MCF 10A (cell line): ENCODE measurements at regions not wholly inside any gene's neighbourhood (a gene's known extent, or its start where the extent isn't known, plus 50 kb on each side); places are given as distances from the start of the nearest gene placed in this dataset.

Experiments used
- BruUV-seq: library from RNA; stranded (reverse); fragments of 400-500 nt; replicated peaks from 2 replicates; lab custom pipeline; 2021; lab: Mats Ljungman, UMichigan
- CTCF ChIA-PET: fragments of 300-600 bp; sonication (Branson Sonifier 250); formaldehyde crosslinking; extraction: SDS; loops from one replicate; lab custom pipeline; 2021; ENCODE audit warnings: antibody characterized with exemption, inconsistent platforms; lab: Yijun Ruan, JAX
- POLR2A ChIA-PET: fragments of 300-600, 350-650 bp; sonication (Branson Sonifier 250); formaldehyde crosslinking; extraction: SDS; loops from one replicate; lab custom pipeline; 2020; ENCODE audit warnings: antibody characterized with exemption, inconsistent platforms; lab: Yijun Ruan, JAX
- DNase-seq: peaks from one replicate; pipeline ENCODE4 v3.0.0-alpha.2; 2018; ENCODE audit not compliant: unreplicated experiment
- H3K27ac Mint-ChIP-seq: one replicate; pipeline ENCODE4 v1.8.0; 2022; ENCODE audit warnings: mild to moderate bottlenecking, low read depth, mixed read lengths; ENCODE audit not compliant: unreplicated experiment
- H3K27me3 Mint-ChIP-seq: one replicate; pipeline ENCODE4 v1.8.0; 2022; ENCODE audit warnings: mixed read lengths; ENCODE audit not compliant: insufficient read depth, unreplicated experiment
- H3K36me3 Mint-ChIP-seq: one replicate; pipeline ENCODE4 v1.8.0; 2022; ENCODE audit warnings: mild to moderate bottlenecking, moderate library complexity, mixed read lengths; ENCODE audit not compliant: insufficient read depth, unreplicated experiment
- H3K4me1 Mint-ChIP-seq: one replicate; pipeline ENCODE4 v1.8.0; 2022; ENCODE audit warnings: mixed read lengths; ENCODE audit not compliant: insufficient read depth, unreplicated experiment
- H3K4me3 Mint-ChIP-seq: one replicate; pipeline ENCODE4 v1.8.0; 2022; ENCODE audit warnings: mild to moderate bottlenecking, moderate library complexity, mixed read lengths; ENCODE audit not compliant: unreplicated experiment
- H3K9me3 Mint-ChIP-seq: one replicate; pipeline ENCODE4 v1.8.0; 2022; ENCODE audit warnings: mixed read lengths; ENCODE audit not compliant: unreplicated experiment
- CTCF ChIP-seq: fragments of 200-600 bp; IDR thresholded peaks from one replicate; pipeline ENCODE4 v1.8.0; 2022; ENCODE audit warnings: antibody characterized with exemption, mild to moderate bottlenecking; ENCODE audit not compliant: unreplicated experiment
- intact Hi-C: fragments of 100-400 bp; cut with micrococcal nuclease; formaldehyde crosslinking; loops from 2 replicates; pipeline ENCODE4 v1.14.1; 2022

GRCh38 chr1:212532469-212533147 lies 76.0 kb upstream of the ATF3 start:
- ChIA-PET POLR2A (no interaction called here), CTCF (interaction anchor here (0.9 to 1.5 kb wide), 5 partner anchors 12 to 76 kb away, joined by 3 to 5 read pairs (median 3); no protein-coding TSS in a partner anchor)
- Mint-ChIP-seq H3K27ac (no peak overlapping the region), H3K27me3 (peaks cover 39% of the 10 kb centered on the region), H3K36me3 (no peaks in the 10 kb centered on the region), H3K9me3 (peaks cover 7% of the 10 kb centered on the region), H3K4me3 (no peak overlapping the region), H3K4me1 (no peaks in the 10 kb centered on the region)
- no peak for TF ChIP-seq CTCF
- intact Hi-C loops, result no loop called here
- no peak for DNase-seq
- BruUV-seq, result no TSS peak

- Mint-ChIP-seq H3K4me1 (no peaks in the 10 kb centered on the region), H3K9me3 (peaks cover 7% of the 10 kb centered on the region), H3K36me3 (no peaks in the 10 kb centered on the region), H3K27me3 (peaks cover 39% of the 10 kb centered on the region), H3K4me3 (no peak overlapping the region), H3K27ac (no peak overlapping the region)
- BruUV-seq, result no TSS peak
- ChIA-PET CTCF (interaction anchor here (0.9 to 1.5 kb wide), 5 partner anchors 11 to 77 kb away, joined by 3 to 5 read pairs (median 3); no protein-coding TSS in a partner anchor), POLR2A (no interaction called here)
- no peak for DNase-seq
- TF ChIP-seq CTCF, result no peak
- intact Hi-C loops, result no loop called here
Measured at GRCh38 chr1:212533148-212533517, 75.4 kb upstream of the ATF3 start.

GRCh38 chr1:212536586-212536985 lies 72.0 kb upstream of the ATF3 start:
- peaks cover 18% of the 10 kb centered on the region for H3K27me3 Mint-ChIP-seq
- no peak overlapping the region for H3K27ac Mint-ChIP-seq
- POLR2A ChIA-PET, result interaction anchor here (1.2 kb wide), 1 partner anchor 10 kb away, joined by 5 read pairs; no protein-coding TSS in a partner anchor
- no peak for DNase-seq
- no peak overlapping the region for H3K4me3 Mint-ChIP-seq
- H3K9me3 Mint-ChIP-seq, result peaks cover 7% of the 10 kb centered on the region
- no peaks in the 10 kb centered on the region for H3K36me3 Mint-ChIP-seq
- TF ChIP-seq CTCF, result no peak
- CTCF ChIA-PET, result interaction anchor here (0.6 to 1.6 kb wide), 8 partner anchors 17 to 1022 kb away, joined by 3 to 9 read pairs (median 3); no protein-coding TSS in a partner anchor
- intact Hi-C loops, result no loop called here
- BruUV-seq, result no TSS peak
- H3K4me1 Mint-ChIP-seq, result no peaks in the 10 kb centered on the region

- H3K9me3 Mint-ChIP-seq, result peaks cover 7% of the 10 kb centered on the region
- ChIA-PET CTCF (interaction anchor here (0.6 to 1.6 kb wide), 6 partner anchors 9 to 60 kb away, joined by 3 to 9 read pairs (median 4); no protein-coding TSS in a partner anchor), POLR2A (interaction anchor here (0.6 to 1.3 kb wide), 4 partner anchors 9 to 141 kb away, joined by 3 to 8 read pairs (median 4); no protein-coding TSS in a partner anchor)
- intact Hi-C loops, result no loop called here
- BruUV-seq, result no TSS peak
- H3K27me3 Mint-ChIP-seq, result peaks cover 18% of the 10 kb centered on the region
- DNase-seq, result no peak
- H3K4me1 Mint-ChIP-seq, result no peaks in the 10 kb centered on the region
- no peak overlapping the region for H3K27ac Mint-ChIP-seq
- no peak overlapping the region for H3K4me3 Mint-ChIP-seq
- H3K36me3 Mint-ChIP-seq, result no peaks in the 10 kb centered on the region
- TF ChIP-seq CTCF, result no peak
Measured at GRCh38 chr1:212537610-212538009, 71.0 kb upstream of the ATF3 start.
